NCI-H2029 (cell line): ENCODE measurements at regions not wholly inside any gene's neighbourhood (a gene's known extent, or its start where the extent isn't known, plus 50 kb on each side); places are given as distances from the start of the nearest gene placed in this dataset.

Experiments
- DNase-seq: peaks from one replicate; lab custom pipeline; 2025; lab: John Stamatoyannopoulos, UW

DNA sequence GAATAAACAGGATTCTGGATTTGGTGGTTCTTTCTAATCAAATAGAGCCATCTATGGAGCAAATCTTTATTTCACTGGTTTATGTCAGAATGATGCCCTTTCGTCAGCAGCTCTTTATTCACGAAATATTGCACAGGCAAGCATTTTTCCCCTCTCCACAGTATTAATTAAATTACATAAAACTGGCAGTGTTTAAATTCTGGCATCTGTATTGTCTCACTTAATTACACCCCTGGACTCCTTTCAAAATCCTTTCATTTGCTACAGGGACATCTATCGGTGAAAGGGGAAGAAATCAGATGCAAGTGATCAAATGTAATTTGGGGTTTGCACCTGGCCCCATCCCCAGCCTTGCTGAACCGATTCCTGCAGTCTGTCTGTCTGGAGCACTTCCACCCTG lies 801.9 kb downstream of the QKI start:
- no peak for DNase-seq

DNA sequence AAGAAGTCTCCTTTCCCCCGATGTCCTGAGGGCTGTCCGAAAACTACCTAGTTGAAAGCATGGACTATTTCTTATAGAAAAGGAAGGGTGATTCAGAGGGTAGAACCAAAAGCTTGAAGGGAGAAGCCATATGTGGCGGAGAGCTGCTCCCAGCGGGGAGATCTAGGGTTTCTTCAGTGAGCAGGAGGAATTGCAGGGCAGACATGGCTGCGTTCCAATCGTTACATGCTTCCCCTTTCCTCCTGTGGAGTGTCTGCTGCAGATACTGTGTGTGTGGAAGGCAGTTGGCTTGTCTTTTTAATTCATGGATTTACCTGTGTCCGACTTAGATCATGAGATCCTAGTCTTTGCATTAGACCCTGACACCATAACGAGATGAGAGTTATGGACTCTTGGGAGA lies 799.5 kb downstream of the QKI start:
- DNase-seq = no peak

DNA sequence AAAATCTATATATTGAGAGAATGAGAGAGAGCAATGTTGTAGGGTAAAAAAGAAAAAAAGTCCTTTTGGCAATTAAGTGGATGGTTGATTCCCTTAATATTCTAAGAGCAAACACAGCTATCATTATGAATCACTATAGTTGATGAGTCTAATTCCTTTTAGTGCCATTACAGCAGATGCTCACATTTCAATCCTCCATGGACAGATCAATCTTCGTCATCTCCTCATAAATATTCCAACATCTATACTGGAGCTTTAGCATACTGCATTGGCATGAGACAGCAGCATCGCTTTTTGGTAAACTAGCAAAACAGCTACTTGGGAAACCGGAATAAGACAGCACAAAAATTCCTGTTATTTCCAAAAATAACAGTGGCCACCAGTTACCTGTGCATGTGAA lies 796.7 kb downstream of the QKI start:
- DNase-seq = no peak

GRCh38 chr6:164210783-164211182 lies 796.3 kb downstream of the QKI start:
- DNase-seq = no peak

GRCh38 chr6:164210323-164210722 lies 795.8 kb downstream of the QKI start:
- DNase-seq = no peak

- DNase-seq = no peak
These were observed 793.9 kb downstream of the QKI start for GRCh38 chr6:164208371-164208770.

DNA sequence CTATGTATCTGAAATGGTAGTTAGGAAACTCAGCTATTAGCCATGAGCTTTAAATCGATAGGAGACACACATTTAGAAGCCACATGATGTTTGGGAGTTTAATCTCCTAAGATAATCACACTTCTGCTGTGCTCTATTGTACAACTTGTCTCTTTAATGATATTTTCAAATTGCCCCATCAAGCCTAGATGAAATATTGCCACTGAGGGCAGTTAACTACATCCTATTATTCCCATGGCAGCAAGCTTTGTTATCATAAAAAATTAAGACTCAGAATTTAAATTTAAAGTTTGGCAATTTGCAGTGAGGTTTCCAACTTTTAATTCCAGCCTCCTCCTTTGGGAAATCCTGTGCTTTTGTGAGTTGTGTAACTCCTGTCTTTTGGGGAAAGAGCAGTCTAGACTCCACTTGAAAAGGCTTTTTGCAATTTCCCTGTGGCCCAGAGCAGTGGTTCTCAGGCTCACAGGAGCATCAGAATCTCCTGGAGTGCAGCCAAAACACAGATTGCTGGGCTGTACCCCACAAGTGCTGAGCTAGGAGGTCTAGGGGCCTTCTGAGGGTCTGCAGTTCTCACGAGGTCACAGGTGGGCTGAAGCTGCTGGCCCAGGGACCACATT lies 792.4 kb downstream of the QKI start:
- DNase-seq = no peak

DNA sequence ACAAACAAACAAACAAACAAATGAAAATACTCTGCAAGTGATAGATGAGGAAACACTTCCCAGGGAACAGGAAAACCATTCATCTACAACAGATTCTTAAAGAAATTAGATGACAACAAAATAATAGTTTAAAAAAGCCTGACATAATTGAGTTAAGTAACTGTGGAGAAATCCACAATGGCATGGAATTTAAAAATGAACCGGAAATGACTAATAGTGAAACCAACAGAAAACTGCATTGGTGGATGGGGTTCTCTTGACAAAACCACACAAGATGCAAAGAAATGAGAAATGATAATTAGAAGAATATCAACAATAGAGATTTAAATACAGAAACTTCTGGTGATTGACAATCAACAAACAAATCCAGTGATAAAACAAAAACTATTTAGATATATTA lies 785.6 kb downstream of the QKI start:
- no peak for DNase-seq

DNA sequence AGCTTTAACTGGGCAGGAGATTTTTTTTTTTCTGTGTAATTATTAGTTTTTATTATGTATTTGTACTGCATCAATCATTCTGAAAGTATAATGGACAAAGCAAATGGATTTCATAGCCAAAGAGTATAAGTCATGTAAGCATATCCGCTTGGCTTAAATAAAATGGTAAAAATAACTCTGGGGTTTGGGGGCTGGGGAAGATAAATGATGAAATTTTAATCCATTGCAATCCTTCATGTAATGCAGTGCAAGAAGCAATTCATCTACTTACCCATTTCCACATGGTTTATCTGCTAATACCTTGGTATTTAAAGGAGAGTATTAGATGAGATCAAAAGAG lies 781.4 kb downstream of the QKI start:
- DNase-seq = no peak

- DNase-seq = no peak
These were observed 780.9 kb downstream of the QKI start for GRCh38 chr6:164195278-164195941.

- no peak for DNase-seq
These were observed 774.3 kb downstream of the QKI start for GRCh38 chr6:164188861-164189260.

- DNase-seq = no peak
These were observed 771.0 kb downstream of the QKI start for GRCh38 chr6:164185471-164185871.

DNA sequence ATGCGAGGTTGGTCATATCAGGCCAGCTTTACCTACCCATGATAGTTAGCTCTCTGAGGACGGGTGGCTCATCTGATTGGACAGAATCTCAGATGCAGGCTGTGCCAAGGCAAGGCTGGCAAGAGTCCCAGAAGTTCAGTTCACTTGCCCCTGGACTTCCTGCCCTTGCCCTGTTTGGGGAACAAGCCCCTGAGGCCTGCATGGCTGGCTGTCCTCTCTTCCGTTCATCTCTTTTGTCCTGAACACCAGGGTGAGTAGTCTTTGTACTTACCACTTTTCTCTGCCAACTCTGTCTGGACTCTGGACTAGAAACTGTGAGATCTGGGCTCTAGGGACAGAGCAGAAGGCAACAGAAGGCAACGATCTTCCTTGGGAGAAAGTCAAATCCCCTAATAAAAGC lies 769.9 kb downstream of the QKI start:
- DNase-seq = no peak

- DNase-seq = no peak
These were observed 769.1 kb downstream of the QKI start for GRCh38 chr6:164183556-164184123.

DNA sequence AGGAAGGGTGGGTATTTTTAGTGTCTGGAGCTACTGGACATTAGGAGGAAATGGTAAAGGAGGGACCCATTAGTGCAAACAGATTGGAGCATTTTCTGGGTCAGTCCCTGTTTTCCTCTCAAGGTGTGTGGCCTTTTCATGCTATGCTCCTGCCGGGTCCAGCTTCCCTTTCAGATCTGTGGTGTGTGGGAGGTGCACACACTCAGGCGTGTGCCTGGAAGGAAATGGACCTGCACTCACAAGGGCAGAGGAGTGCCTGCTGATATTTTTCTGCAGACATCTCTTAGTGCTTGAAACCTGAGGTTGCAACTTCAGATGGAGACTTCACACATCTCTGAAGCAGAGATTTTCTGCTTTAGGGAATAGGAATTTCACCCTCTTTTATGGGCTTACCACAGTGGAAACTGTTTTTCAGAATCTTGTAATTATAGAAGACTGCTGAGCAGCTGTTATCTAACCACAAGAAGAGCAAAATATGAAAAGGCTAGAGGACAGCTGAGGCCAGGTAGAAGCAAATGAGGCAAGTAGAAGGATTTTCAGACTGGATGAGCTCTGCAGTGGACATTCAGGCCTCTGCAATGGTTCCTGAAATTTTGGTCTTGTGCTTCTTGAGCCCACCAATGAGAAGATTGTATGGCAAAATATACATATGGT lies 764.3 kb downstream of the QKI start:
- DNase-seq = no peak

- no peak for DNase-seq
These were observed 754.8 kb downstream of the QKI start for GRCh38 chr6:164169355-164169754.

- no peak for DNase-seq
These were observed 754.1 kb downstream of the QKI start for GRCh38 chr6:164168595-164168994.

DNA sequence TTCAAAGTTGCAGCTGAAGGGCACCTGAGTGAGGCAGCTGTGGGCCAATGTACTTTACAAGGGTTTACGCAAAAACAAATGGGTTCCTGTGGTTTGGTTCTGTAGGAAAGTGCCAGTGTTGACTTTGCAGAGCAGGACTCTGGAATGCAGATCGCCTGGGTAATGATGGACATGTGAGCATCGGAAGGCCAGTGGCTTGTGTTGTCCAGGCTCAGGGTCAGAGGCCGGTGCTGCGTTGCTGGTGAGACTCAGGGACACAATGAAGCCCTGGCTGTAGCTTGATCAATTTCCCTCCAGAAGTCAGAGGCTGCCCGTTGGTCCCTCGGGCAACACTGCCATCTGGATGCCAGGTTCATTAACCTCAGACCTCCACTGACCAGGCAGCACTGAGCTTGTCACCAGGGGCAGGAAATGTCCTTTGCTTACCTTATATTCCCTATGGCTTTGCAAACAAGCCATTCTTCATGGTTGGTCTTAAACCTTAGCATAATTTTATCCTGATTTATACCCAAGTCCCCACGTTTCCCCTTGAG lies 753.4 kb downstream of the QKI start:
- DNase-seq = no peak

DNA sequence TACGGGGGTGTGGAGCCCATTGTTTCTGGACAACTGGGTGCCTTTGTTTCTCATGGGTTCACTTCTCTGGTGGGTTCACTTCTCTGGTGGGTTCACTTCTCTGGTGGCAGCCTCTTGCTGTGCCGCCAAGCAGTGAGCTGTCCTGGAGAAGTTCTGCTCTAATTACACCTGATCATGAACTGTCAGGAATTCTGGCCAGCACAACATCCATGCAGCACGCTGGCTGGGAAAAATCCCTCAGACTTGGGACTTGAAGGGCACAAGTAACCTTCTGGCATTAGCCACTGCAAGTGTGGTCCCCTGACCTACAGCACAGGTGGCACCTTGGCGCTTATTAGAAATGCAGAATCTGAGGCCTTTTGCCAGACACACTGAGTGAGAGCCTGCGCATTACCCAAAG lies 752.5 kb downstream of the QKI start:
- no peak for DNase-seq

DNA sequence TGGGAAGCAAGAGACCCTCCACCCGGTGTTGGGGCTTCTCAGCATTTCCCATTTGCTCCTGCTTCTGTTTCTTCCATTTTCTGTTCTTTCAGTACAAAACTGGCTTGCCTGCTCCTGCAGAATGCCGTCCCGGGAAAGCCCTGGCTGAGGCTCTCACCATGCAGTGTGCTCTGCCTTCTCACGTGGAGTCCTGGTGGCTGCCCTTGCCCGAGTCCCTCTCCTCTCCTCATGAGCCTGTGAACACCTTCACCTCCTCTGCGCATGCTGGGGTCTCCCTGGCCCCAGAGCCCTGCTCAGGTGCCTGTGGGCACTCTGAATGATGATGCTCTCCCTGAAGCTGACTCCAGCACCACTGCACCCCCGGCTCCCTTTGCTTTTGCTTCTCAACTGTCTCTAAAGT lies 752.0 kb downstream of the QKI start:
- DNase-seq = no peak

DNA sequence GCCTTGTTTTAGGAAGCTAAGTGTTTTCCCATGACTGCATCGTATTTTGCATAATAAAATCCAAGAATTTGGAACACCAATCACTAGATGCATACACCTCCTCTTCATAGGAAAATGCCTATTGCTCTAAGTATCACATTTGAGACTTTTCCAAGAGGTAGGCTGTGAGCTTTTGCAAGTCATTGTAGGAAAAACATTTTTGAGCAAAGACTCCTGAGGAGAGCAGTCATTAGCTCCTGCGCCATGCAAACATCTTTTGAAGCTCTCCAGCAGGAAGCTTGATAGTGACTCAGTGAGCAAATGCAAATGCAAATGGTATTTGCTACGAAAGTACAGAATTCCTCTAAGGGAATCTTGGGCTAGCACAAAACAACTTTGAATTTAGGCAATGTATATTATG lies 750.4 kb downstream of the QKI start:
- no peak for DNase-seq

DNA sequence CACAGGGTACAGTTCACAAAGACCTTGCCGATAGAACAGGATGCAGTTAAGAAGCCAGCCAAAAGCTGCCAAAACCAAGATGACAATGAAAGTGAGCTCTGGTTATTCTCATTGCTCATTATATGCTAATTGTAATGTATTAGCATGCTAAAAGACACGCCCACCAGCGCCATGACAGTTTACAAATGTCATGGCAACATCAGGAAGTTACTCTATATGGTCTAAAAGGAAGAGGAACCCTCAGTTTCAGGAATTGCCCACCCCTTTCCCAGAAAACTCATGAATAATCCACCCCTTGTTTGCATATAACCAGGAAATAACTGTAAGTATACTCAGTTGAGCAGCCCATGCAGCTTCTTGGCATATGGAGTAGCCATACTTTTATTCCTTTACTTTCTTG lies 748.7 kb downstream of the QKI start:
- DNase-seq = no peak

- DNase-seq = no peak
These were observed 744.5 kb downstream of the QKI start for GRCh38 chr6:164159061-164159460.
